ENCODE measurements at regions not wholly inside any gene's neighbourhood (a gene's known extent, or its start where the extent isn't known, plus 50 kb on each side); places are given as distances from the start of the nearest gene placed in this dataset.

- no peak for DNase-seq (ENCODE audit: low spot score, unreplicated experiment)
- Mint-ChIP-seq H3K9me3 (ENCODE audit: low read depth) (no peaks in the 10 kb centered on the region), H3K36me3 (ENCODE audit: insufficient read depth) (no peaks in the 10 kb centered on the region), H3K27ac (no peak overlapping the region), H3K4me1 (ENCODE audit: low read depth) (no peaks in the 10 kb centered on the region), H3K4me3 (ENCODE audit: low read depth) (no peak overlapping the region), H3K27me3 (no peaks in the 10 kb centered on the region)
- TF ChIP-seq CTCF (IDR thresholded peaks at IDR 0.05; ENCODE audit: unreplicated experiment) = no peak
Measured at GRCh38 chr4:170591076-170591475, 501.3 kb upstream of the AADAT start.

GRCh38 chr4:170589597-170590191 lies 499.9 kb upstream of the AADAT start:
- Mint-ChIP-seq H3K4me3 (ENCODE audit: low read depth) (no peak overlapping the region), H3K27me3 (no peaks in the 10 kb centered on the region), H3K9me3 (ENCODE audit: low read depth) (no peaks in the 10 kb centered on the region), H3K27ac (no peak overlapping the region), H3K4me1 (ENCODE audit: low read depth) (no peaks in the 10 kb centered on the region), H3K36me3 (ENCODE audit: insufficient read depth) (no peaks in the 10 kb centered on the region)
- TF ChIP-seq CTCF (IDR thresholded peaks at IDR 0.05; ENCODE audit: unreplicated experiment) = peak; percentile 35
- no peak for DNase-seq (ENCODE audit: low spot score, unreplicated experiment)

GRCh38 chr4:170581969-170582368 lies 492.2 kb upstream of the AADAT start:
- Mint-ChIP-seq H3K36me3 (ENCODE audit: insufficient read depth) (no peaks in the 10 kb centered on the region), H3K27ac (no peak overlapping the region), H3K9me3 (ENCODE audit: low read depth) (no peaks in the 10 kb centered on the region), H3K27me3 (no peaks in the 10 kb centered on the region), H3K4me3 (ENCODE audit: low read depth) (no peak overlapping the region), H3K4me1 (ENCODE audit: low read depth) (no peaks in the 10 kb centered on the region)
- no peak for DNase-seq (ENCODE audit: low spot score, unreplicated experiment)
- TF ChIP-seq CTCF (IDR thresholded peaks at IDR 0.05; ENCODE audit: unreplicated experiment) = no peak

- no peak overlapping the region for H3K4me3 Mint-ChIP-seq (ENCODE audit: low read depth)
- H3K27ac Mint-ChIP-seq = no peak overlapping the region
- no peaks in the 10 kb centered on the region for H3K9me3 Mint-ChIP-seq (ENCODE audit: low read depth)
- H3K4me1 Mint-ChIP-seq (ENCODE audit: low read depth) = no peaks in the 10 kb centered on the region
- no peaks in the 10 kb centered on the region for H3K36me3 Mint-ChIP-seq (ENCODE audit: insufficient read depth)
- H3K27me3 Mint-ChIP-seq = no peaks in the 10 kb centered on the region
- no peak for DNase-seq (ENCODE audit: low spot score, unreplicated experiment)
- TF ChIP-seq CTCF (IDR thresholded peaks at IDR 0.05; ENCODE audit: unreplicated experiment) = no peak
Measured at GRCh38 chr4:170581322-170581721, 491.6 kb upstream of the AADAT start.

GRCh38 chr4:170580651-170581050 lies 490.9 kb upstream of the AADAT start:
- H3K9me3 Mint-ChIP-seq (ENCODE audit: low read depth) = no peaks in the 10 kb centered on the region
- H3K36me3 Mint-ChIP-seq (ENCODE audit: insufficient read depth) = no peaks in the 10 kb centered on the region
- DNase-seq (ENCODE audit: low spot score, unreplicated experiment) = no peak
- no peaks in the 10 kb centered on the region for H3K4me1 Mint-ChIP-seq (ENCODE audit: low read depth)
- H3K27me3 Mint-ChIP-seq = no peaks in the 10 kb centered on the region
- peak; percentile 22 for TF ChIP-seq CTCF (IDR thresholded peaks at IDR 0.05; ENCODE audit: unreplicated experiment)
- H3K4me3 Mint-ChIP-seq (ENCODE audit: low read depth) = no peak overlapping the region
- H3K27ac Mint-ChIP-seq = no peak overlapping the region
